Endothelial cell of umbilical vein (primary cell): ENCODE measurements at regions not wholly inside any gene's neighbourhood (a gene's known extent, or its start where the extent isn't known, plus 50 kb on each side); places are given as distances from the start of the nearest gene placed in this dataset.

Source experiments
- BruUV-seq: library from RNA; stranded (reverse); fragments of 400-500 nt; replicated peaks from 2 replicates; lab custom pipeline; 2021; lab: Mats Ljungman, UMichigan
- CTCF ChIA-PET: fragments of 300-600, 350-600 bp; sonication (Branson Sonifier 250); formaldehyde crosslinking; loops from one replicate; lab custom pipeline; 2021; ENCODE audit warnings: antibody characterized with exemption, inconsistent platforms; lab: Charles Lee
- POLR2A ChIA-PET: fragments of 300-600, 350-600 bp; sonication (Branson Sonifier 250); formaldehyde crosslinking; loops from one replicate; lab custom pipeline; 2021; ENCODE audit warnings: antibody characterized with exemption, inconsistent platforms; lab: Charles Lee
- DNase-seq: peaks from one replicate; pipeline ENCODE4 v3.0.0-alpha.2; 2011; ENCODE audit warnings: low read depth, low spot score
- FAIRE-seq: peaks from 2 replicates; lab custom pipeline; 2011; peaks lifted over from hg19 to GRCh38; lab: Jason Lieb, UNC
- H2AFZ ChIP-seq: 2 replicates; pipeline ENCODE4 v1.6.0; 2012; ENCODE audit warnings: low read depth, low read length, control low read depth, inconsistent platforms
- H3K27ac ChIP-seq: 2 replicates; pipeline ENCODE4 v1.5.1; 2011; ENCODE audit warnings: low read depth, mild to moderate bottlenecking, control low read depth, low read length, moderate library complexity; ENCODE audit not compliant: insufficient read depth
- H3K27me3 ChIP-seq, 2 experiments: 2 replicates each; pipeline versions ENCODE4 v1.6.0 to v1.6.1; 2011; ENCODE audit warnings: low read length in 2 of 2, mixed read lengths in 1 of 2; ENCODE audit not compliant: control insufficient read depth in 2 of 2, insufficient read depth in 2 of 2
- H3K36me3 ChIP-seq, 2 experiments: 2 replicates in 1 of 2; 3 replicates in 1 of 2; pipeline ENCODE4 v1.5.1; 2011; ENCODE audit warnings: low read length in 2 of 2, mild to moderate bottlenecking in 1 of 2, moderate library complexity in 1 of 2; ENCODE audit not compliant: control insufficient read depth in 2 of 2, insufficient read depth in 2 of 2; ENCODE audit errors: extremely low read depth in 1 of 2
- H3K4me1 ChIP-seq: 3 replicates; pipeline ENCODE4 v1.5.1; 2011; ENCODE audit warnings: mild to moderate bottlenecking, low read length; ENCODE audit not compliant: control insufficient read depth, insufficient read depth; ENCODE audit errors: extremely low read depth
- H3K4me2 ChIP-seq: 2 replicates; pipeline ENCODE4 v1.6.1; 2011; ENCODE audit warnings: low read length, control low read depth, mixed read lengths; ENCODE audit not compliant: insufficient read depth
- H3K4me3 ChIP-seq, 3 experiments: fragments of 200-600 bp in 1 of 3; sonication (generic), shearing (Covaris generic) in 1 of 3; replicated peaks in 1 of 3; 2 replicates each; pipeline ENCODE4 v1.5.1; 2011 to 2016; ENCODE audit warnings: control low read depth in 3 of 3, low read length in 3 of 3, mild to moderate bottlenecking in 2 of 3, inconsistent platforms in 1 of 3, low read depth in 1 of 3, moderate library complexity in 1 of 3; ENCODE audit not compliant: insufficient read depth in 1 of 3
- H3K79me2 ChIP-seq: 2 replicates; pipeline ENCODE4 v1.6.0; 2012; ENCODE audit warnings: low read length, inconsistent platforms; ENCODE audit not compliant: control insufficient read depth, insufficient read depth
- H3K9ac ChIP-seq: replicated peaks from 2 replicates; pipeline ENCODE3; 2011; ENCODE audit warnings: low read length, control low read depth; ENCODE audit not compliant: insufficient read depth; ENCODE audit errors: extremely low read depth
- H3K9me1 ChIP-seq: replicated peaks from 3 replicates; pipeline ENCODE4 v1.6.0; 2011; ENCODE audit warnings: mild to moderate bottlenecking, low read length; ENCODE audit not compliant: control insufficient read depth, insufficient read depth; ENCODE audit errors: extremely low read depth
- H3K9me3 ChIP-seq: replicated peaks from 2 replicates; pipeline ENCODE4 v1.5.1; 2012; ENCODE audit warnings: low read length, inconsistent platforms; ENCODE audit not compliant: control insufficient read depth, insufficient read depth
- H4K20me1 ChIP-seq: replicated peaks from 2 replicates; pipeline ENCODE3; 2011; ENCODE audit warnings: mild to moderate bottlenecking, low read length; ENCODE audit not compliant: control insufficient read depth, insufficient read depth; ENCODE audit errors: extremely low read depth
- CTCF ChIP-seq, 2 donors: IDR thresholded peaks; 1 replicate in 1 of 2; 2 replicates in 1 of 2; pipeline ENCODE4 v1.5.1; 2011; ENCODE audit warnings: low read length in 2 of 2, mild to moderate bottlenecking in 2 of 2, moderate library complexity in 2 of 2, control low read depth in 1 of 2, inconsistent platforms in 1 of 2, low read depth in 1 of 2; ENCODE audit not compliant: insufficient read depth in 1 of 2; ENCODE audit errors: extremely low read depth in 1 of 2
- EZH2 ChIP-seq: IDR thresholded peaks from 2 replicates; pipeline ENCODE4 v1.6.1; 2012; ENCODE audit warnings: borderline replicate concordance, low read depth, mild to moderate bottlenecking, moderate library complexity, low read length, inconsistent platforms; ENCODE audit not compliant: severe bottlenecking
- FOS ChIP-seq: IDR thresholded peaks from 2 replicates; pipeline ENCODE4 v1.6.1; 2011; ENCODE audit warnings: mild to moderate bottlenecking, low read length, moderate library complexity, borderline replicate concordance; ENCODE audit not compliant: insufficient read depth
- GATA2 ChIP-seq: IDR thresholded peaks from 2 replicates; pipeline ENCODE4 v1.7.0; 2011; ENCODE audit warnings: low read depth, mild to moderate bottlenecking, moderate library complexity, mixed read lengths, low read length; ENCODE audit not compliant: insufficient read length, insufficient read depth
- JUN ChIP-seq: IDR thresholded peaks from 2 replicates; pipeline ENCODE4 v1.6.1; 2011; ENCODE audit warnings: borderline replicate concordance, low read depth; ENCODE audit not compliant: insufficient read length, insufficient read depth
- MYC ChIP-seq: IDR thresholded peaks from one replicate; pipeline ENCODE4 v1.6.1; 2011; ENCODE audit warnings: mild to moderate bottlenecking, low read depth, low read length
- POLR2A ChIP-seq: IDR thresholded peaks from 2 replicates; pipeline ENCODE4 v1.6.1; 2012; ENCODE audit warnings: low read depth, mild to moderate bottlenecking, control low read depth, low read length
- POLR2AphosphoS5 ChIP-seq: IDR thresholded peaks from 2 replicates; pipeline ENCODE4 v1.6.1; 2012; ENCODE audit warnings: low read depth, mild to moderate bottlenecking, control low read depth, low read length, moderate library complexity; ENCODE audit not compliant: insufficient read depth
- dilution Hi-C: fragments of 300-500 bp; cut with MboI; formaldehyde crosslinking; loops from one replicate; pipeline ENCODE4 v1.15.0; 2019; ENCODE audit warnings: low sequenced_read_pairs; ENCODE audit not compliant: extremely low pct_ligation_motif_present
- intact Hi-C: fragments of 100-400 bp; cut with micrococcal nuclease; formaldehyde crosslinking; loops from one replicate; pipeline ENCODE4 v1.10.0; 2022
- TF ChIP-seq, protein P1 (sequence below): IDR thresholded peaks from 2 replicates; pipeline ENCODE4 v1.6.1; 2011; ENCODE audit not compliant: insufficient read depth, insufficient read length

- Histone ChIP-seq H3K9me3 (no peaks in the 10 kb centered on the region), H4K20me1 (no peaks in the 10 kb centered on the region), H3K4me3 (no peak overlapping the region), H3K27me3 (no peaks in the 10 kb centered on the region), H3K27ac (no peak overlapping the region), H2AFZ (no peak overlapping the region), H3K4me2 (no peak overlapping the region), H3K36me3 (no peaks in the 10 kb centered on the region), H3K4me1 (no peaks in the 10 kb centered on the region), H3K9ac (no peak overlapping the region), H3K9me1 (no peaks in the 10 kb centered on the region), H3K79me2 (no peaks in the 10 kb centered on the region)
- intact Hi-C loops, result no loop called here
- no TSS peak for BruUV-seq
- ChIA-PET CTCF (no interaction called here), POLR2A (no interaction called here)
- dilution Hi-C loops, result no loop called here
- FAIRE-seq (no peak), DNase-seq (no peak)
- TF ChIP-seq CTCF (IDR thresholded peaks at IDR 0.05; ENCODE audit: extremely low read depth in 1 of 2, insufficient read depth in 1 of 2, low read depth in 1 of 2, low read length in 2 of 2) (no peak), JUN (no peak), FOS (no peak), GATA2 (no peak), POLR2A (no peak), POLR2AphosphoS5 (no peak), EZH2 (no peak), MYC (no peak)
- TF ChIP-seq, protein P1, sequence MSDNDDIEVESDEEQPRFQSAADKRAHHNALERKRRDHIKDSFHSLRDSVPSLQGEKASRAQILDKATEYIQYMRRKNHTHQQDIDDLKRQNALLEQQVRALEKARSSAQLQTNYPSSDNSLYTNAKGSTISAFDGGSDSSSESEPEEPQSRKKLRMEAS, result no peak
Measured at GRCh38 chr7:50860598-50860997, 77.9 kb upstream of the GRB10 start.
